ENCODE measurements at regions not wholly inside any gene's neighbourhood (a gene's known extent, or its start where the extent isn't known, plus 50 kb on each side); places are given as distances from the start of the nearest gene placed in this dataset.

GRCh38 chr22:49010070-49010863 is 817.4 kb downstream of the BRD1 start:
- TF ChIP-seq CTCF (conservative IDR thresholded peaks at IDR 0.05; ENCODE audit: low read depth in 2 of 2) (no peak), CREB1 (CRISPR knock-in tag; IDR thresholded peaks at IDR 0.05; ENCODE audit: low read depth) (no peak), EZH2phosphoT487 (IDR thresholded peaks at IDR 0.05; ENCODE audit: unreplicated experiment) (no peak), EZH2 (IDR thresholded peaks at IDR 0.05; ENCODE audit: low read depth, unreplicated experiment) (no peak), POLR2AphosphoS5 (IDR thresholded peaks at IDR 0.05; ENCODE audit: low read depth) (no peak), ZNF331 (CRISPR knock-in tag; IDR thresholded peaks at IDR 0.05; ENCODE audit: low read depth) (no peak), JUNB (IDR thresholded peaks at IDR 0.05; ENCODE audit: unreplicated experiment) (no peak)

Data from GM23338 (cell line).